Urothelium cell line (cell line): ENCODE measurements at regions not wholly inside any gene's neighbourhood (a gene's known extent, or its start where the extent isn't known, plus 50 kb on each side); places are given as distances from the start of the nearest gene placed in this dataset.

ENCODE experiments used
- DNase-seq: peaks from one replicate; pipeline ENCODE4 v3.0.0; 2011; ENCODE audit warnings: low spot score, mixed read lengths
- FAIRE-seq: peaks from 2 replicates; lab custom pipeline; 2011; peaks lifted over from hg19 to GRCh38; lab: Jason Lieb, UNC

DNA sequence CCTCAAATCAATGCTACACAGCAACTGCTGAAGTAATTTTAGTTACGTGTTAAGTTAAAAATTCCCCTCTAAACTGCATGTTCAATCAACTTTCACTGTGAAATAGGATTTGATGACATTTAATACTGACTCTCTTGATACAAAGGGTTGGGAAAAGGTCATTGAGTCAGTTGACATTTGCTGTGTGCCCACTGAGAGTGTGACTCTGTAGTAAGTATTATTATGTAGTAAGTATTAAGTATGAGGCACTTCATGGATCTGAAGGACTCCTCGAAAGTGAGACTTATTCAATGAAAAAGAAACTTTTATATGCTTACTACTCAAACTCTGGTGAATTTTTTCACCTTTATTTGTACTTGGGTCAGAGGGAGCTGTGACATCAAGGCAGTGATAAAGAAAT lies 83.1 kb upstream of the S1PR1 start:
- FAIRE-seq (no peak), DNase-seq (no peak)

DNA sequence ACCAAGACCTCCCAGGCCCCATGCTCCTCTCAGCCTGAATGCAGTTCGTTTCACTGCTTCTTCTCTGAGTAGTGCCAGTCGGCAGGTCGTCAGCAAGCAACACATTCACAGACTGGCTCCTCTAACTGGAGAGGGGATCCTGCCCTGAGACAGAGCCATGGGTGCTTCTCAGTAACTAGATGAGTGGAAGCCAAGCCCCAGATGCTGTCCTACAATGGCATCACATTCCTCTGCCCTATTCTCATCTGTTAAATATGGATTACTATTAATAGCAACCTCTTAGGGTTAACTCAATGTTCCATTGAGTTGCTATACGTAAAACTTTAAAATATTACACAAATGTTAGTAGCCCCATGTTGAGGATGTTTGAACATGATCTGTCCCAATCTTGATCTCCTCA lies 84.2 kb upstream of the S1PR1 start:
- no peak for FAIRE-seq
- DNase-seq: no peak

DNA sequence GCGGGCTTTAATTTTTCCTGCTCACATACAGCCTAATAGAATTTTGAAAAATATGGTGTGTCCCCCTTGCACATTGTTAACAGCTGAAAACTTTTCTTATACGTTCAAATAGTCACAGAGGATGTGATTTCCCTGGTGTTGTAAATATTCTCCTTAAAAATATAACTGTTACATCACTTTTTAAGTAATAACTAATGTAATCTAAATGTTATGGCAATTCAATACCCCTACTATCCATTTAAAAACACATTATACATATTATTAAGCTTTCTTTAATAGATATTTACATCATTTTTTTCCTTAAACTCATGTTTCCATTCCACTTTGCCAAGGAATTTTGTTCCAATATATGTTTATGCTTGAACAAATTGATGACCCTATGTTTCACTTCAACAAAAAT lies 85.5 kb upstream of the S1PR1 start:
- FAIRE-seq (no peak), DNase-seq (no peak)

DNA sequence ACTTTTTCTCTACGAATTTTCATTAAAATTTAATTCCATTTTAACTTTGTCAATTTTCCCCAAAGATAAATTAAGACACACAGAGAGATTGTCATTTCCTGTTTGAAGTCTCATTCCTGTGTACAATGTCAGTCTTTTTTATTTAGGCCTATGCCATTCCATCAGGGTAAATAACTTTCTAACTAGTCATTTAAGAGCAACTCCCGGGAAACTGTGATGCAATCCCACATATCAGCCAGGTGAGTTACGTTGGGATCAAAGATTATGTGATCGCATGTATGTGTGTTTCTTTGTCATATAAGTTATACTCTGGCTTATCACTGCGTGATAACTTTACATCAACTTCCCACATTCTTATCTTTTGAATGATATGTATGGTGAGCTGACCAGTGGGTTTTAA lies 86.1 kb upstream of the S1PR1 start:
- no peak for FAIRE-seq
- peak; percentile 38 for DNase-seq

DNA sequence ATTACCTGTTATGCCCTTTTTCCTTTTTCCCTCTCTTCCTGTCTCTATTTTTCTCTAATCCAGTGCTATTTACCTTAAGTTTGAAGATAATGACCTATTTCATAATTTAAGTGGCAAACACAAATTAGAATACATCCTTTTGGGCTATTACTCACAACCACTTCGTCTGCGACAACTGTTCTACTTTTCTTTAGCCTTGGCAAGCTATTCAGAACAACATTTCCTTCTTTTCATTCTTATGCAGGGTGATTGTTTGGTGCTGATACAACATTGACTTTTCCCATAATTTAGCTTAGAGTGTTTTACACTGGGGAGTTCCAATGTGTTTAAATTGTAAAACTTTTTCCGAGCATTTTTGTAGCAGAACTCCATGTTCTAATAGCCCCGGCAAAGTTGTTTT lies 86.6 kb upstream of the S1PR1 start:
- FAIRE-seq: no peak
- no peak for DNase-seq

DNA sequence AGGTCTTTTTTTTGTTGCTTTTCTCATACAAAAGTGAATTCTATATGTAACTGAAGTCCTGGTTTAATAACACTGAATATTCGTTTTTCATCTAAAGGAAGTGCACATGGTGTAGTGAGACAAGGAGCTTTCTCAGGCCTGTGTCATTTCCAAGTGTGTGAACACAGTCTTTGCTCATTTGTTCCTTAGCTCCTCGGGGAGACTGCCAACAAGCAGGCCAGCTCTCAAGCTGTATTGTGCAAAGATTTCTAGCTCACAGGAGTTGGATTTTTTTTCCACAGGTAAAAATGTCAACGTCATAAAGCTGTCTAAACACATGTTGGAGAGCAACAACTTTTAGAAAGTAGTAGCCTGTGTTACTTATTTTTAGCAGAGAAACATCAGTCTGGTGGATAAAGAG lies 87.8 kb upstream of the S1PR1 start:
- FAIRE-seq (no peak), DNase-seq (no peak)

DNA sequence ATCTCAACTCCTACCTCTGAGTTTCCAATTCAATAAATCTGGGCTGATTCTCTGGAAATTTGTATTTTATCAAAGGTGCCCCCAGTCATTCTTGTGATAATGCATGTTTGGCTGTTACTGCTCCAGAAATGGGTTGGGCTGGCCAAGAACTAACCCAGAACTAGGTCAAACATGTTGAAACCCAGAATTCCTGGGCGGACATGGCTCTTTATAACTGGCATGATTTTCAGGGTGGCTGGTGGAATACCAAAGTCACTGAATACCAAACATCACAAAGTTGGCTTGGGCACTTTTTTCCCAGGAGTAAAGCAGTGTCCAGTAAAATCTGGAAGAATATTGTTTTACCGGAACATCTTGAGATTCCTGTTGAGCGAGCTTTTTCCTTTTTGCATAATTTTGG lies 89.4 kb upstream of the S1PR1 start:
- DNase-seq (no peak), FAIRE-seq (no peak)

DNA sequence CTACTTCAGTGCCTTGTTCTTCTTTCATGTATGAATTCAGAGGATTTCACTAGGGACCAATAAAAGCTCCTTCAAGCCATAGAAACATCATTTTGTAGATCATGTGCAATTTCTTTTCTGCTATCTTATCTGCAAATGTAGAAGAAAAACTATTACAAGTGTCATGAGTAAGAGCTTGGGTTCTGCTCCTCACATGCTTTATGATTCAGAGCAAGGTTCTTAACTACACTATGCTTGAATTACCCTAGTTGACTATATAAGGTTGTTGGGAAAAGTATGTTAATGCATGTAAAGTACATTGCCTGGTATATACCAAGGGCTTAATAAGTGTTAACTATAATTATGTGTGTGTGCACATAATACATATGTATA lies 91.4 kb upstream of the S1PR1 start:
- DNase-seq (no peak), FAIRE-seq (no peak)

DNA sequence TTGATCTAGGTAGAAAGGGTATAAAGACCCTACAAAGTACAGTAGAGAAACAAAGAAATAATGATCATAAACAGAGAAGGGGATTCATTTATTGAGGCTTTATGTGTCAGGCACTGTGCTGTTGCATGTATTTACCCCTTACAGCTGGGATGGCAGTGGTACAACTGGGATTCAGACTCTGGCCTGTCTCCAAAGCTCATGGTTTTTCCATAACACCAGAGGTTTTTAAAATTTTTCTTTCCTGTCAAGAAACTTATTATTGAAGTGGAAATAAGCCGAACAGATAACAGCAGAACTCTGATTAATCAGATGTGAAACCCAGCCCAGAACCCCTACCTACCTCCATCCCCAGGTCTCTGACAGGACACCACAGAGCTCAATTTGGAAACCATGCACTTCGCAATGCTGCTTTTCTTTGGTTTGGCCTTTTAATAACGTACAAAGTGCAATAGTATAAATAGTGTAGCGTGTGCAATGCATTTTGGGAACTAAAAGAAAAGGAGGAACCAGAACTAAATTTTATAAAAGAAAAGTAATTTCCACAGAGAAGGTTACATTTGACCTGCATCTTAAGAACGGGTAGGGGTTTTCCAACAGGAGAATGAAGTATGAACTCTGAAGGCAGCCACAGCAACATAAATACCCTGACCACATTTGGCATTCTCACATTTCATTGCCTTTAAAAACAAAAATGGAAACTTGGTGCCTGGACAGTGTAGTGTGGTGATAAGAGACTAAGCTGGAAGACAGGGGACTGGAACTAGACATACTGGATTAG lies 92.0 kb upstream of the S1PR1 start:
- no peak for DNase-seq
- FAIRE-seq: no peak

DNA sequence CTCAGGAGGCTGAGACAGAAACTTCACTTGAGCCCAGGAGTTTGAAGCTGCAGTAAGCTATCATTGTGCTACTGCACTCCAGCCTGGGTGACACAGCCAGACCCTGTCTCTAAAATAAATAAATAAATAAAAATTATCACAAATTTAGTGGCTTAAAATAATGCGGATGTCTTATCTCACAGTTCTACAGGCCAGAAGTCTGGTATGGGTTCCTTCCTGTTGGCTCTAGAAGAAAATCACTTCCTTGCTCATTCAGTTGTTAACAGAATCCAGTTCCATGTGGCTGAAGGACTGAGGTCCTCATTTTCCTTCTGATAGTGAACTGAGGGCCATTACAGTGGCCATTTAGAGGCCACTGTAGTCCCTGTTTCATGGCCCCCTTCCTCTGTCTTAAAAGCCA lies 94.6 kb upstream of the S1PR1 start:
- DNase-seq (no peak), FAIRE-seq (no peak)

DNA sequence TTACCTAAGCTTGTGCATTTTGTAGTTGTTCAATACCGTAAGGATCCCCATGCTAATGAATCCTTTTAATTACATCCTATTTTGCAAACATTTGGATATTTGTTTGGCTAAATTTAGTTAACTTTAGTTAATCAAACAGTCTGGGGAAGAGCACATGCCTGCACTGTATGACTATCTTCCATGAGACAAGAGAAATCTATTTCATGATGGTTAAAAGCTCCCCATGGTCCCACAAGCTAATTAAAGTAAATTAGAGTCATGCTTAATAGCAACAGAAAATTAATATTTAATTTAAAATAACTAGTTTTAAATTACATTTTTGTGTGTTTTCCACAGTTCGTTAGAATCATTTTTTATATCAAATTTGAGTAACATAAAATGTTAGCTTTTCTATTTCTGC lies 95.4 kb upstream of the S1PR1 start:
- FAIRE-seq: no peak
- DNase-seq: no peak

DNA sequence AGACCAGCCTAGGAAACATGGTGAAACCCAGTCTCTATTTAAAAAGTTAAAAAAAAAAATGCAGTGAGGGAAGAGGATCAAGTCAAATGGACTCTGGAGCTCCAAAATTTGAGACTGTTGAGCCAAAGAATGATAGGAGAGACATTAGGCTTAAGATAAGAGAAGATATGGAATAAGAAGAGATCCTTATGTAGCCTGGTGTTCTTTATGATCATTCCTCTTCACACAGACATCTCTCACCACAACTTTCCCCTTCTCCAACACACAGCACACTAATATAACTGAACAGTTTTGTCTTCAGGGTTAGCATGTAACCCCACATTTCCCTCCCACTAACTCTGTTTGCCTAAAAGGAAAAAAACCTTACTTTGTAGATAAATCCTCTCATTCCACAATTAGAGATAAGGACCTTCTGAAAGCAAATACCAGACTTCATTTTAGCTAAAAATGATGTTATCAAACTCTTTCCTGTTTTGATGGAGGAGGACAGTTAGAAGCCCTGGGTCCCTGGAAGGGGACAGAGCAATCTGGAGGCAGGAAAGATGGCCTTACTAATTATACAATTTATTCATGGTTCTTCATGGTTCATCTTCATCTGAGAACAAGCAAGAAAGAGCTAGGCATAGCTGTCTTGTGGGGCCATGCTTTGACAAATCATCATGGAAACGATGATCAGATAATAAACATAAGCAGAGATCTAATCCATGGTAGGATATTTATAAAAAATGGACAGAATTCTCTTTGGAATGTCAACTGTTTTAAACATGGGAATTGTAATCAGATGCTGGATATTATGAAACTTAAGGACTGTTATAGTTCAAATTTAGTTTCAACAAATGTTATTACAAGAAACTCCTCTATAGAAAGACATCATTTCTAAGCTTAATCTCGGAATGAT lies 96.7 kb upstream of the S1PR1 start:
- FAIRE-seq (no peak), DNase-seq (no peak)

DNA sequence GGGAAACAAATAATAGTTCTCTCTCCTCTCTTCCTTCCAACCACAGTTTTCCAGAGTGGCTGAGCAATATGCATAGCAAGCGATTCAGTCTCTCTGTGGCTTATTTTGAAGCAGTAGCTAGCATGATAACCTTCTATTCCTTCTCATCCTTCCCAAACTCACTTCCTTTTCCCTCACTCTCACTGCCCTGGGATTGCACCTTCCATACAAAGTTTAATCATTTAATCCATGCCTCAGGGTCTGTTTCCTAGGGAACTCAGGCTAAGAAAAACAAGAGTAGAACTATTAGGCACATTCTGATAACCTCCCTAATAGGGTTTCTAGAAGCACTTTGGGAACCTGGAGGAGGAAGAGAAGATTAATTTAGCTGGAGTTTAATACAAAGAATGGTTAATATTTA lies 97.7 kb upstream of the S1PR1 start:
- FAIRE-seq (no peak), DNase-seq (no peak)

DNA sequence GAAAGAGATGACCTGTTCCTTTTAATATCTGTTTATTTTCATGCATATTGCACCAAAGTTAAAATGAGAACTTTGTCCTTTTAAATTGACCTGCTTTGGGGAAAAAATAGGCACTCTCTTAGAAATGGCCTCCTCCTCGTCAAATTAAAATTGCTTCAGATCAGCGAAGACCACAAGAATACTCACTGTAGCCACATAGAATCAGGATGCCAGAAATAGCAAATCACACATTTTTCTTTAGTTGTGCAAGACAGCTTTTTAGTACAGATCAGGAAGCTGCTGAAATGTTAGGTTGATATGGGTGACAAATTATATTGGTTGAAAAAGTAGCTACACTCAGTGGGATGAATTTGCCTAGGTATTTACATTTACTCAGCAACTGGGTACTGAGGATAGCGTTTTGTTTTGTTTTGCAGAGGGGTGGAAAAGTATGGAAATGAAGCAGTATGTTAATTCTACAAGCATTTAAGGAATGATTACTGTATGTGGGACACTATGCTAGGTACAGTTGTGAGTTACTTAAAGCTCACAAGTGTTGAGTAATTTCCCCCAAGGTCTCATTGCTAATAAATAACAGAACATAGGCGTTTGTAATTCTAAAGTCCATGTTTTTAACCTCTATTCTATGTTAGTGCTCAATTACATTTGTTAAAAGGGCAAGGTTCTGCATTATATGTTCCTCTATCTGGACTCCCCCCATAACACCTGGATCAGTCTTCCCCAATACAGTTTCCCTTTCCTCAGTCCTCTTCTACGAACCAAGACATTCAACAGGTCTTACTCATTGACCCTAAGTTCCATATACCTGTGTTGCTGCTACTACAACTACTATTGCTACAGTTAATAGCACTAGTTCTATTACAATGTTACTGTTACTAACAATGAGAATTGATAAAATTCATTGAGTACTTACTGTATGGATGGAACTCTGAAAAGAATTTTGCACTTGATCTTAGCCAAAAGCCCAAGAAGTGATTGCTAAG lies 99.4 kb upstream of the S1PR1 start:
- FAIRE-seq (no peak), DNase-seq (no peak)

DNA sequence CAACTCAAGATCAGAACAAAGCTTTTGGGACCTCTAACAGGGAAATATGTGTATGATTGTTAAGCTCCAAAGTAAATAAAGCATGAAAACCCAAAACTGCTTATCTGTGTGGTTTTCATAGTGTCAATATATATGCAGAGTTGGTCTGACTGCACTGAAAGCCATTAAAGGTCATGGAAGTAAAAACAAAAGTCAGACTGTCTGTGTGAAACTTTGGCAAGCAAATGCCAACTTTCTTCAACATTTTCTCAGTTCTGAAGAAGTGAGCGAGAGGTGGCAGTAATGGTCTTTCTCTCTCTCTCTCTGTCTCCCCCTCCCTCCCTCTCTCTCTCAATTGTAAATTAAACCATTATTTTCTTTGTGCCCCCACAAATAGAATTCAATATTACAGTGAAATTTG lies 100.1 kb upstream of the S1PR1 start:
- DNase-seq: no peak

DNA sequence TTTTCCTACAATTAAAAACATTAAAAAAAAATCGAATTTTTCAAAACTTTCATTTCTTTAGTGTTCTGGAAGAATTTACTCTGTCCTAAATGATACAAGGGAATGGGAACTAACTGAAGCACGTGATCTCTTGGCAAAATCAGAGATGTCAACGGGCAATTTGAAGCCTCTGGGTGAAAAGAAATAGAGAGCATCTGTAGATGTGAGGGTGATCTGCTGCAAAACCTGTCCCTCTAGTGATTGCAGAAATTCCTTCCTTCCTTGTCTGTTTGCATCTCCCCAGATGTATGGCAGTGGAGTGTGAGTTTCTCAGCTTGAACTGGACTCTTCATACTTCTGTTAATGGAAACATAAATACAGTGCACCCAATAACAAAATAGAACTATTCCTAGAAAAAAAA lies 100.5 kb upstream of the S1PR1 start:
- DNase-seq: no peak
- no peak for FAIRE-seq

More for the DNA sequence above, 100.1 kb upstream of the S1PR1 start:
- FAIRE-seq: no peak

DNA sequence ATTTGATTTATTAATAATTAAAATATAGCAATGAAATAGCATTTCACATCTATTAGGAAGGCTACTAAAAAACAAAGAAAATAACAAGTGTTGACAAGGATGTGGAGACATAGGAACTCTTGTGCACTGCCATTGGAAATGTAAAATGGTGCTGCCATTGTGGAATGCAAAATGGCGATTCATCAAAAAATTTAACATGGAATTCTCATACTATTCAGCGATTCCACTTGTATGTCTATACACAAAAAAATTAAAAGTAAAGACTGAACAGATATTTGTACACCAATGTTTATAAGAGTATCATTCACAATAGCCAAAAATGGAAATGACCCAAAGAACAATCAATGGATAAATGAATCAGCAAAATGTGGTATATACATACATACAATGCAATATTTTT lies 101.3 kb upstream of the S1PR1 start:
- DNase-seq: no peak
- FAIRE-seq: no peak

DNA sequence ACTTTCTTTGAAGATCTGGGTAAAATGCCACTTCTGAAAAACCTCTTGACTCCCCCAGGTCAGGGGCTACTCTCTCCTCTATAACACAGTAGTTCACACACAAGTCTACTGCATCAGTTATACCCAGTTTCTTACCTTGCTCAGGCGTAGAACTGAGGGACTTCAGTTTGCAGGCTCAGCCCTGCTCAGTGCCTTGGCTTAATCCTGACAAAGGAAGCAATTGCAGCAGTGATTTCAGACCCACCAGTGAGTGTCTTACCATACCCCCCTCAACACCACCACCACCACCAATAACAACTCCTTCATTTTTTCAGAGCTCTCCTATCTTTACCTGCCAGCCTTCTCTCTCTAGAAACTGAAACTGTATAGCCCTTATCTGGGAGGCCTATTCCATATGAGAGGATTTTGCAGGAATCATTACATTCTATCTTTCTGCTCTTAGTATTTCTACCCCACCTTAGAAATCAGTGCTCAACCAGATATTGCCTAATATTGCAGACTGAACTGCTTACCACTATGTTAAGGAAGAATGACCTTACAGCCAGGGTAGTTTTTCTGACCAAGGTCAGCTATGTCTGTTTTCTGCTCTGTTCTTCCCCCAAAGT lies 105.5 kb upstream of the S1PR1 start:
- FAIRE-seq (peak; percentile 59), DNase-seq (no peak)

DNA sequence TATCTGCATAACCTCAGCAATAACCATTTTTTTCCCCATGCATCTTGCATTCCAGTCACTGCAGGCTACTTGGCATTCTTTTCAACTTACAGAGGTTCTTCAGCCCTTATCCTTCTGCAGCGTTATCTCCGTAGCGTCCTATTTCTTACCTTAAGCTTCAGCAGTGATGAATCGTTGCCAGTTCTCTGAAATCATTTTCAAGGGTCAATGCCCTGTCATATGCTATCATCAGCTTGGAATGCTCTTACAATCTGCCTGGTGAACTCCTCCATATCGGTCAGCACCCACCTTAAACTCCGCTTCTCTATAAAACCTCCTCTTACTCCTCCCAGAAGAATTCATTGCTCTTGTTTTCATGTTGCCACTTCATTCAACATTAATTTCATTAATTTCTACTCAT lies 105.1 kb upstream of the DPH5 start:
- no peak for FAIRE-seq
- DNase-seq: peak; percentile 63

DNA sequence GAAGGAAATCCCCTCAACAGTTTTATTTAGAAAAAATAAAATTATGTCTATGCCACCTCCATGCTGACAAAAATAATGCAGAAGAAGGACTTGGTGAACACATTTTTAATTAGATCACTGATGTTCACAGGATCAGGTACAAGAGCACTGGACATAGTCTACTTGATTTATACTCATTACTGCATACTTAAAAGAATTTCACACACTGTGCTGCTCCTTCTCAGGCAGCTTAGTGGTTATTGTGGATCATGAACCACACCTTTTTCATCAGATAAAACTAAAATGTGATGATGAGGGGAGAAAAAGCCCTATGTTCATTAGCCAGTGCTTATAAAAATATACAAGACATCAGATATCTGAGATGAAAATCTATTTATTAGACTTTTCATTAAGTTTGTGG lies 103.3 kb upstream of the DPH5 start:
- FAIRE-seq (no peak), DNase-seq (no peak)

DNA sequence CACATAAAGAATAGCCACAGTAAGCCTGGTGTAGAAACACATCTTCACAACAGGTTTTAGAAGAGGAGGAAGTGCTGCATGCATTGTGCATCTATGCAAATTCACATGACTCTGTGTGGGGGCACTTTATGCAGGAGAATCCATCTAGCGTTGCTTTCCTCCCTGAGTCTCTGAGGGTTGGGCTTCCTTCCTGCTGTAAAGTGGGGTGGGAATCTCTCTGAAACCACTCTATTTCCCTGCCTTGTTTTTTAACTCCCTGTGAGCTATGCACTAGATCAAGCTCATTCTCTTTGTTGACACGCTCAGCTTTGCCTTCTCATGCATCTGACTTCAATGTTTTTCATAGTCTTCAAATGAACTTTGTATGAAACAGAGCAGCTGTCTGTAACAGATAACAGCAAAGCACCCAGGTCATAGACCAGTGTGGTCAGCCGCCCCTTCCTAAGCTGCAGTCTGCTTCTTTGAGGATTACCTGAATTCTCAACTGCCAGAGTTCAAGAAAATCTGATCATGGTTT lies 102.7 kb upstream of the DPH5 start:
- no peak for FAIRE-seq
- DNase-seq: no peak
